HG02852 (cell line): ENCODE measurements at regions not wholly inside any gene's neighbourhood (a gene's known extent, or its start where the extent isn't known, plus 50 kb on each side); places are given as distances from the start of the nearest gene placed in this dataset.

ENCODE experiments used
- ATAC-seq: cut with Tn5 transposase; IDR thresholded peaks from one replicate; pipeline ENCODE4 v1.9.1; 2021; ENCODE audit warnings: mild to moderate bottlenecking, moderate library complexity; ENCODE audit not compliant: unreplicated experiment

DNA sequence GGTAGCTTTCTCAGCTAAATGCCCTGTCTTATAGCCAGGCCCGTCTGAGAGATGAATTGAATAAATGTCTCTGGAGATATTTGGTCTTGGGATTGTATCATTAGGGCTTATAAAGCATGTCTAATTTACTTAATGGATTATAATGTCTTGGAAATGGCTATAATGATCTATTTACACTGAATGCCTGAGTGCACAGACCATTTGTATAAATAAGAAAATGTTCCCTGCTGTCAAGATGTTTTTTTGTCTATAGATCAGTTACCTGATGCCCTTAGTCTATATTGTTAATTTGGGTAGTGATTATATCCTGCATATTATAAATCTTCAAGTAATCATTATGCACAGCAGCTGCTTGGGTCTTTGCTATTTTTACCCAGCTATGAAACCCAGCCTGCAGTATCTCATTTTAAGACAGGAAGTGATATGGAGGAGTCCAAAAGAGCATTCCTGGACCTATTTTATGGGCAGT is 112.9 kb upstream of the ACTBL2 start:
- ATAC-seq = no peak

DNA sequence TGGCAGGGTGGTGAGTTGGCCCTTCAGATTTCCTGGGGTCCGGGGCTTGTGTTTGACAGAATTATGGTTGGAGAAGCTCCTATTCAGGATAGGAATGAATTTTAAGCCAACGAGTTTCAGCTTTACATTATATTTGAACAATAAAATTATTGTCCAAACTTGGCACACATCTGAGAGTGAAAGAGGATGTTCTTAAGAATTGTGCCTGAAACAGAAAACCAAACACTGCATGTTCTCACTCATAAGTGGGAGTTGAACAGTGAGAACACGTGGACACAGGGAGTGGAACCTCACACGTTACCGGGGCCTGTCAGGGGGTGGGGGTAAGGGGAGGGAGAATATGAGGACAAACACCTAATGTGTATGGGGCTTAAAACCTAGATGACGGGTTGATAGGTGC is 111.8 kb upstream of the ACTBL2 start:
- no peak for ATAC-seq

DNA sequence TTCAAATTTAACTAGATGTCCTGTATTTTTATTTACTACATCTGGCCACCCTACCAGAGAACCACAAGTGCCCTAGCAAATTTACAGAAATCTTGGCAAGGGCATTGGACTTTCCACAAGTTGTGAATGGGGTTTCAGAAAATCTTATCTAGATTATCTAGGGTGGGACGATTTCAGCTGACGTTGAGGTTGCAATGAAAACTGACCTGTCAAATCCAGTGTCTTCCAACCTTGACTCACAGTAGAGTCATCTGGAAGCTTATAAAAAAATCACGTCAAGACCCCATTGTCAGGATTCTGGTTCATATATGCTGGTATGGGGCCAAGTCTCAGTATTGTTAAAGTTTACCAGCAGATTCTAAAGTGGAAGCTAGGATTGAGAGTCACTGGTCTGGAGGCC is 109.6 kb upstream of the ACTBL2 start:
- ATAC-seq = no peak

DNA sequence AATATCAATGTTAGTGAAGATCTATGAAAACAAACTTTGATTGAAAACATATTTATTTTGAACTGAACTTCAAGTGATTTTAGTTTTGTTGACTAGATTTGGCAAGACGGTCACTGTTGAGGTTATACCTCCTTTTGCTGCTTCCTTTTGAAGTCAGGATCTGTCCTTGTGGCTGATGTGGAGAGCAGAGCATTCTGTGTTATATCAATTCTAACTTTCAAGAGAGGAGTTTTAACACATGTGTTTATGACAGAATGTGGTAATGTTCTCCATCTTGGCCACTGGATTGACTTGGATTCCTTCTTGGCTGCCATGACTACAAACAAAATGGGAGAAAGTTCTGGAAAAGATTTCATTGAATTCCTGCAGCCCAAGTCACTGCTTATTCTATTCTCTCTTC is 104.0 kb upstream of the ACTBL2 start:
- ATAC-seq = no peak

DNA sequence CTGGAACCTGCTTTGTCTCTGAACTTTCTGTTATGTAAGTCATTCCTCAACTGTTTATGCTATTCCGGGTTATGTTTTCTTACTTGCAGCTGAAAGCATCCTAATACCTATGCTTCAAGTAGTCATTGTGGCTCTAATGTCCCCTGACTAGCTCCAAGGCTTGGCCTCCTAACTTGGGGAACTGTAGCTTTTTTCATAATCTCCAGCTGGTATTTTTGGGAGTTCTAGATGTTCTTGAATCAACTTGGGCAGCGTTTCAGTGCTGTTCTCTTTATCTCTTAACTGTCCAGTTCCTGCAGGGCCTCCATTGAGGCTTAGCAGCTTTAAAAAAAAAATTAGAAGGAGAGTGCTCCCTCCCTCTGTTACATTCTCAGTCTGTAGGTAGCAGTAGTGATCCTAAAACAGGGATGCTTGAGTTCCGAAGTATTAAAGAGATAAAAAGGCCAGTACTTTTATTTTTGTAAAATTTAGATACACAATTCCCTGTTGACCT is 100.0 kb upstream of the ACTBL2 start:
- no peak for ATAC-seq

DNA sequence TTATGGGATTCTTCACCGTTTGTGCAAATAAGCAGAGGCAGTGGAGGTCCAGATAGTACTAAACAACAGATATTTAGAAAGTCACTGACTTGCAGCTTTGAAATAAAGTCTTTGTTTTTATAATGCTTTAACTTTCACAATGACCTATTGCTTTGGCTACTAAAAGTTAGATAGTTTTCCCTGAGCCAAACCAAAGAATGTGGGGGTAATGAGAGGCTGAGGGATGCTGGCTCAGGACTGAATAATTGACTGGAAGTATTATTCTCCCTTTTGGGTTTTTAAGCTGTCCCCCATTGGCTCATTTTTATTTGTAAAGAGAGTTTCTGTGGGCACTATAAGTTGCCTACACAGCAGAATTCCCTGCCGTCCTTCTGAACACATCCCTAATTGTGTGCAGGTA is 99.2 kb upstream of the ACTBL2 start:
- ATAC-seq = no peak

DNA sequence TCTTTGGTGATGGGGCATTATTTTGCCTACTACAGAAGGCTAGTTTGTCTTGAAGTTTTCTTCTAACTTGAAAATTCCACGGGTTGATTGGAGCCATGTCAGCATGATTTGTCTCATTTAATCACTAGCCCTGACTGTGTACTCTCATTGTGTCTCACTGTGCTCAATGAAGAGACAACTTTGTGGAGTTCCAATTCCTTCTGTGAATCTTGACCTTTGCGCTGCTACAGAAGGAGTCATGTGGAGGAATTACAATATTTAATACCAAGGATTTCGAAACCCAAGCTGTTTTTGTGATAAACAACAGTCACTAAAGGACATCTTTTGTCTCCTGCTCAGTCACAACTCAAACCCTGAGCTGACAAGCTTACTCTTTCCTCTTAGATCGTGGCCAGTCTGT is 98.6 kb upstream of the ACTBL2 start:
- ATAC-seq = no peak

DNA sequence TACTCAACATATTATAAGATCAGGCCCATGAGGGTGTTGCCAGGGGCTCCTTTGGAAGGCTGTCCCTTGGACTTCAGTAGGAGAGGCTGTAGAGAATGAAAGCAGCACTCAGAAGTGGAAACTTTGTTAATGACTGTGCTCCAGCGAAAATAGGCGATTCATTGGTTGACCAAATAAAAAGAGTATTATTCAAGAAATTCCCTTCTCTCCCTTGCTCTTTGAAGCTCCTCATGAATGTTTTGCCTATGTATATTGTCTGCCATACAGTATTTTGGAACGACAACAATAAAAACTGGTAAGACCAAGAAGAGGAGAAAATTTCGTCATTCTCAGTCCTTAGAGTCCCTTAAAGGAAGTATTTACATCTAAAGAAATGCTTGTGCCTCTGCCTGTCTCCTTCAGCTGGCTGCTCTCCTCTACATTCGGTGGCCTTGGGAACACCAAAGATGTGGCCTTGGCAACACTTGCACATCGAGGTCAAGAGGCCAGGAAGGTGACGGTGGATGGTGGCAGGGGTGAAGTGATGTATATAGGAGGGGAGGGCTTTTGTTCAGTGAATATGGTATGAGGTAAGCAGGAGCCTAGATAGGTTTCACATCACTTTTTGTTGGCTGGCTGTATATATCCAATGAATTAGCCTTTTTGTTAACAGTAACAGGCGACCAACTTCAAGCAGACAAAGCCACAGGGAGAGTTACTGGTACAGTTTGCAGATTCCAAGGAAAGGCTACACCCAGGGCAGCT is 95.0 kb upstream of the ACTBL2 start:
- no peak for ATAC-seq

DNA sequence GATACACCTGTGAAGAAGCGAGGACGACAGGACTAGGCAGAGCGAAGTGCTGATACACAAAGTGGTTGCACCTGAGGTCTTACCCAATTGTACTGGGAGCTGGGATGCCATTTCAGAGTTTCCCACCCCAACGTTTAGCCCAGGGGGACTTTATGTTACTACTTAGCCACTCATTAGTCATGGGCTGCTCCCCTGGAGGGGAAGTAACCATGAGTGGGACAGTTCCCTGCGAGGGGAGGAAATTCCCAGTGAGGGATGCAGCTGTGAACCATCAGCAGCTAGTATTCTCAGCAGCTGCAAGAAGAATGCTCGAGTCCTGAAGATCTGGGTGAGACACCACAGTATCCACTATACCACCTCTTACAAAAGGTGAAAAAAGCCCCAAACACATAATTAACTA is 93.7 kb upstream of the ACTBL2 start:
- ATAC-seq = no peak

DNA sequence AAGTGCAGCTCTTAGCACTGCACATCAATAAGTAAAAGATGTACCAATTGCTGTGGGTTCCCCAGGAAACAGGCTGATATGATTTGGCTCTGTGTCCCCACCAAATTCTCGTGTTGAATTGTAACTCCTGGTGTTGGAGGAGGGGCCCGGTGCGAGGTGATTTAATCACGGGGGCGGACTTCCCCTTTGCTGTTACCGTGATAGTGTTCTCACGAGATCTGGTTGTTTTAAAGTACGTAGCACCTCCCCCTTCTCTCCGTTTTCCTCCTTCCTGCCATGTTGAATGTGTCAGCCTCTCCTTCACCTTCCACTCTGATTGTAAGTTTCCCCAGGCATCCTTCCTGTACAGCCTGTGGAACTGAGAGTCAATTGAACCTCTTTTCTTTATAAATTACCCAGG is 93.2 kb upstream of the ACTBL2 start:
- no peak for ATAC-seq

DNA sequence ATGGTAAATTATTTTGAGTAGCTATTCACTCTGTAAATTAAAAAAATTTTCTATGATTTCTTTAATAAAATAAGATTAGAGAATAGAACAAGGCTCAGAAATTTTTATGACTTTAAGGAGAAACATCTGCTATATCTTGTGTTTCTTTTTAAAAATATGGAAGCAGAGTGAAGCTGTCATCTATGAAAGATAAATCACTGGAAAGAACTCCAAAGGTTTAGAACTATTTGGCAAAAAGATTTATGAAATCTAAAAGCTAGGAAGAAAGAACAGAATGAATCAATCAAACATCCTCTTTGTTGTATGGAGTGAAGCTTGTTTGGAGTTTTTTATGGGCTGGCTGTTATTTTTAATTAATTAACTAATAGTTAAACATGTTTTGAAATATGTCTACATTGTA is 89.8 kb upstream of the ACTBL2 start:
- no peak for ATAC-seq

DNA sequence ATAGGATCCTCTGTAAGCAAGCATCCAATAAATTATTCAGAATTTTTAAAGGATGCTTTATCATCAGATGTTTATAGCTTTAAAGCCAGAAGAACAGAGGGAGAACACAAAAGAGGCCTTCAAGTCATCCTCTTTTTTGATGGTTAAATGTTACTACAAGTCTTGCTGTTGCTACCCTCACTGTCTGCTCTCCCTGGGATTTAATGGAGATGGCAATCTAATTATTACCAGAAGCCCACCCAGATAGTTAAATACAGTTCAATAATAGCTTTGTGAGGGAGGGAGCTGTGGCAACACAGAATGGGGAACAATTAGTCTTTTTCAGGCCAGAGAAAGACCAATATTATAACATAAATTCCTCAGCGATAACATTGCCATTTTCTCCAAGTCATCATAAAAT is 87.0 kb upstream of the ACTBL2 start:
- ATAC-seq = no peak

DNA sequence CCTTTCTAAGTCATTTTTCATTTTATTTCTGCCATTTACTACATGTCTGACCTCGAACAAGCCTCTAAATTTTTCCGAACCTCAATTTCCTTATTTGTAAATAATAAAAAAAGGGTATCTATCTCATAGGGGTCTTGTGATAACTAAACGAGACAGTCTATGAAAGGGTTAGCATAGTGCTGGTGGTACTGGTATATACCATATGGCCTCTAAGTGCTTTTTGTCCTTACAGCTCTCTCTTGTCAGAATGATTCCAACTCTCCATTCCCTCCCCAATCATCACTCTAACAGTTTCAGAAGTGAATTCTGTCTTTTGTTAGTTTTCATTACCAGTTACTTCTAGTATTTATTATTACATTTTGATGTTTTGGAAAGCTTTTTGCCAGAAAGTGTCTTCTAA is 85.5 kb upstream of the ACTBL2 start:
- no peak for ATAC-seq

DNA sequence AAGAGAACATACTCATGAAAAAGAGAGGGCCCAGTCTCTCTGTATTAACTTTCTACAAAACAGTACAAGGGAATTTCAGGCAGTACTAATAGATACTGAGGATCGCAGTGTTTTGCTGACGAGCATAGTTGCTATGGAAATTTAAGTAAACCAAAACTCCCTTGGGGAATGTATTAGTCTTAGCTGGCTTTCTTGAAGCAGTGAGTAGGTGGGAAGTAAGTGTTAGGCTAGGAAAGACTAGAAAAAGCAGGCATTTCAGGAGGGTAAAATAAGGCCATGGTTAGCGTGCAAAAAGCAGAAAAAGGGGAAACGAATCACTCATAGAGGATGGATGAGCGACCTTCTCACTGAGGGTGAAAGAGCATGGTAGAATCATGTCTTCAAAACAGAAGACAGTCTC is 84.3 kb upstream of the ACTBL2 start:
- ATAC-seq = no peak

DNA sequence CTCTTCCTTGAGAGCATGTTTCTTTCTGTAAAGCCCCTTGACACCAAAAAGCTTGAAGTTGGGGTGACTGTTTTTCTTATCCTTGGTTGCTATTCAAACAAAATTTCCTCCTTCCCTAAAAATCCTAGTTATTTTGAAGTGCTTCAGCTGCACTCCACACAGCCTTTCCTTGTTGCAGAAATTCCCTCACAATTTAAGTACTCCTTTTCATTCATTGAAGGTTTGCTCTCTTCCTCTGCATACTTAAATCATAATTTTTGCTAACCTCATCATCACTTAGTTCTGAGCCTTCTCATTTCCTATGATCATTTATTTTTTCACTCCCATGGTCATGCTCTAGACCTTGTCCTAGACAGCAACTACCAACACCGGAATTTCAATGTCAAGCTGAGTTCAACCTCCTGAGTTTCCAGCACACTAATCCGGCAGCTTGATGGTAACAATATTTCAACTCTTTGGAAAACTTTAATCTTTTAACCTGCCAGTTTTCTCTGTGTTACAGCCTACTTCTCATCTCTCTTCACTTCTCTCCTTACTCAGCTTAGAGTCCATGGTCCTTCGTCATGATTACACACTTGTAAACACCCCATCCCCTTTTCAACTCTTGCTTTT is 78.7 kb upstream of the ACTBL2 start:
- ATAC-seq = no peak

DNA sequence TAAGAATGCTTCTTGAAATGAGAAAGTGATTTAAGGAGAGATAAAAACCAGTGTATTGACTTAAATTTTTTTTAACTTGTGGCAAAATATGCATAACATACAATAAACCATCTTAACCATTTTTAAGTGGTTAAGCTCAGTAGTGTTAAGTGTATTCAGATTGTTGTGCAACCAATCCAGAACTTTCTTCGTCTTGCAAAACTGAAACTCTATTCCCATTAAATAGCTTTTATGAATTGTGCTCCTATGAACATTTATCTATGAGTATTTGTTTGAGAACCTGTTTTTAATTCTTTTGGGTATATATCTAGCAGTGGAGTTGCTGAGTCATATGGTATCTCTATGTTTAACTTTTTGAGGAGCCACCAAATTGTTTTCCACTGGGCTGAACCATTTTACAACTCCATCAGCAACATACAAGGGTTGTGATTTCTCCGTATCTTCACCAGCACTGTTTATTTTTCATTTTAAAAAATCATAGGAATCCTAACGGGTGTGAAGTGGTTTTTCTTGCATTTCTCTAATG is 76.6 kb upstream of the ACTBL2 start:
- ATAC-seq = no peak

DNA sequence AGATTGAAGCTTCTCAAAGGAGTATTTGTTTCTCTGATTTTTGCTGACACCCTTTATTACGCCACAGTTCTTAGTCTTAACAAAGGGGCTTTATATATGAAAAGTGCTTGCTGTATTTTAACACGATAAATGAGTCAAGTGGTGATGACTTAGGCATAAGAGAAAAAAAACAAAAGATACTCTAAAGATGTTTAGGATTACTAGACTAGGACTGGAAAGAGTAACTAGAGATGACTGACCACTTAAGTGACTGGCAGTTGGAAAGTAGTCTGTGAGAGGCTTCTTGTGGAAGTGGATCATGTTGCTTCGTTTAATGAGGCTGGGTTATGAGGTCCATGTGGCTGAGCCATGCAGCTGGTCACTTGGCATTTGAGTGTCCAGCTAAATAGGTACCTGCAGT is 69.4 kb upstream of the ACTBL2 start:
- ATAC-seq = no peak

DNA sequence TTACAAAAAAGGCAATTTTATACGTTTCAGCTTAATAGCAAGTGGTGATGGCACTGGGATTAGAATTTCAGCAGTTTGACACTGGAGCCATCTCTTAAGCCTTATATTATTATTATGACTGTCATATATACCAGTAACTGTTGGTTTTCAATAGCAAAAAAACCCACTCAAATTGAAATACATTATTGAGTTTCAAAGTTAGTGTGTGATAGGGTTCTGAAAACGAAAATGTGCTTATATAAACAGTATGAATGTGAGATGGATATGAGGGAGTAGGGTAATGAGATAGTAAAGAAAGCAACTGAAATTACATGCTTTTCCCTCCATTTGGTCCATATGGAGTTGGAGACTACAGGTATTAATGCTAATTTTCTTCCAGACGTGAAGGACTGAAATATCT is 68.6 kb upstream of the ACTBL2 start:
- ATAC-seq = no peak

DNA sequence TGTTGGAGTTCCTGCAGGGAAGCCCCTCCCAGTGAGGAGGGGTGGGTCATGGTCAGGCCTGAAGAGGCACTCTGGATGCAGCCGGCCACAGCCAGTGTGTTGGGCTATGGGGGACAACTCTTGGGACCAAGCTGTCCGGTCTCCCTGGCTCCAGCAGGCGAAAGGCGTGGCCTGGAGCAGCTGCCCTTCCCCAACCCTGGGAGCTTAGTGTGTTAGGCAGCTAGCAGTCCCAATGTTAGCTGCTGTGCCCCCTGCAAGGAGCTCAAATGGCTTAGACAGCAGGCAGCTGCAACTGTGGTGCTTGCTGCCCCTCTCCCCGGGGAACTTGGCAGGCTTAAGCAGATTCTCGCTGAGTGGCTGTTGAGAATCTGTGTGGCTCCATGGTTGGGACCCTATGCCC is 67.5 kb upstream of the ACTBL2 start:
- no peak for ATAC-seq

DNA sequence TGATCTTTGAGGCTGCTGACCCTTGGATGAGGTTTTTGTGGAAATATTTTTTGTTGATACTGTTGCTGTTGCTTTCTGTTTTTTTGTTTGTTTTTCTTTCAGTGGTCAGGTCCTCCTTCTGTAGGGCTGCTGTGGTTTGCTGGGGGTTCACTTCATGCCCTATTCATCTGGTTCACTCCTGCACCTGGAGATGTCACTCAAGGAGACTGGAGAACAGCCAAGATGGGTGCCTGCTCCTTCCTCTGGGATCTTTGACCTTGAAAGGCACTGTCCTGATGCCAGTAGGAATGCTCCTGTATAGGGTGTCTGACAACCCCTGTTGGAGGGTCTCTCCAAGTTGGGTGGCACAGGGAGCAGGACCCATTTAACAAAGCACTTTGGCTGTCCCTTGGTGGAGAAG is 67.0 kb upstream of the ACTBL2 start:
- ATAC-seq = no peak

DNA sequence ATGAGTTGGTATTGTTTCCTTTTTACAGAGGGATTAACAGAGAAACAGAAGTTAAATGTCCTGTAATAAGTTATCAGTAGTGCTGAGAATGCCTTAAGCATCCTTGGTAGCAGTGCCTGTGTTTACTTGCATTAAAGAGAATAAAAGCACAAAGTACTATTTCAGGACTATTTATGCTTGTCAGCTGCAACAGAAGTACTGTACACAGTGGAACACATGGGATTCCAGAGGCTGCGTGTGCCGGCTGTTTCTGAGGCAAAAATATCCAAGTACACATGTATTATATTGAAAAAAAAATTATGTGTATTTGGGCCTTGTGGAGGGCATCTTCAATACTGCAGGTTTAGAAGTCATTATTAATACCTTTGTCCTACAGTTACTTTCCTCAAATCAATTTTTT is 58.2 kb upstream of the ACTBL2 start:
- ATAC-seq = no peak

DNA sequence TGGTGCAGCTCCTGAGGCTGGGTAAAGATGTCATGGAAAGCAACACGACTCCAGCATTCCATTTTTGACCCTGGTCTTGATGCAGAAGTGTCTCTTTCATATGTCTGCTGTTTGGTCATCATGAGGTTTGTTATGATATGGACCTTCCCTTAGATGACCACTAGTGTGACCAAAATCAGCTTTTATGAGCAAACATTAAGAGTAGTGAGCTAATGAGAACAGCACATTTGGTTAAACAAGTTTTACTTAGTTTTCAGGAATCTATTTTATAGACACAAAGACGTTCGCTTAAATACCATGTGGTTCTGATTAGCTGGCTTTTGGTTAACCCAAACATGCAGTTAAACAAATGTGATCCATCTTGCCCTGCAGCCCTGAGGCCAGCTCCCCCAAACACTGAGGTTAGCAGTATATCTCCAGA is 56.7 kb upstream of the ACTBL2 start:
- no peak for ATAC-seq
